Fibroblast of peridontal ligament (primary cell): ENCODE measurements at regions not wholly inside any gene's neighbourhood (a gene's known extent, or its start where the extent isn't known, plus 50 kb on each side); places are given as distances from the start of the nearest gene placed in this dataset.

Experiments used
- DNase-seq: peaks from one replicate; pipeline ENCODE4 v3.0.0-alpha.2; 2010; ENCODE audit errors: extremely low read depth

- no peak for DNase-seq
These were observed 210.4 kb upstream of the ELAC2 start for GRCh38 chr17:13228225-13228624.

DNA sequence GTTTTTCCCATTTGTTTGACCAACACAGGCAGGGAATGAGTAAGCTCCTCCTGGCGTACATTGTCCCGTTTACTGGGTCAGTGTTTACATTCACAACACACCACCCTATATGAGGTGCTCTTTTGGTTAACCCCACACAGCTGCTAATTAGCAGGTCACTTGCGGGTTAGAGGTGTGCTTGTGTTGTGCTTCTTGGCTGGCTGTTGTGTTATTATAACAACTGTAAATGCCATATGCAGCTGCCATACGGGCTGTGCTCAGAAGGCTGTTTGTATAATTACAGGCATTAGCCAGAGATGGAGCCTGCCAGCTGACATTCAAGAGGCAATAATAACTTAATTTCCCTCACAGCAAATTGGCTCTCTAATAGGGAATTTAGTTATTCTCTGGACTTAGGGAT lies 205.1 kb upstream of the ELAC2 start:
- DNase-seq = no peak

- no peak for DNase-seq
These were observed 195.0 kb upstream of the ELAC2 start for GRCh38 chr17:13212860-13213259.

- DNase-seq = no peak
These were observed 191.3 kb upstream of the ELAC2 start for GRCh38 chr17:13209081-13209480.

DNA sequence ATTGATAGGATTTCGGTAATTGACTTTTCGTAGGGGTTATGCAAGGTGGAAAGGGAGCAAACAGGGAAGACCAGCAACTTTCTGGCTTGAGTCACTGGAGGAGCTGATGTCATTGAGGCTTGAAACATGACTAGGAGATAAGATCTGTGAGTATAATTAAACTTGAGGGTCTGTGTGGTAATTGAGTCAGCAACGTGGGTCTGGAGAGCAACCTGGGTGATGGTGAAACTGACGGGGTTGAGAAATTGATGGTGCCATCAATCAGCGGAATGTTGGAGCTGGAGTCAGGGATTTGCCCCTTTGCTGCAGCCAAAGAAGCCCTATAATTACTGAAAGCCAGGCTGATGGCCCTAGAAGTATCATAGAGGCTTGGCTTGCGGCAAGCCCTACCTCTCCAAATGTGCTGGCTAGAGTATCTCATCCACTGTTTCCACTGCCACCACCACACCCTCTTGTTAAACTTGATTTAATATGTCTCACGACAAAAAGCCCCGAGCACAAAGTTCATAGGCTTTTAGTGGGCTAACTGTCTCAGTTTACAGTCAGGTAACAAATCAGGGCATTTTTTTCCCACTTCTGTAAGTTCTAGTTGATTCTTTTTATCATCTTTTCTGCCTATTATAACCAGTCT lies 186.9 kb upstream of the ELAC2 start:
- DNase-seq = no peak

- no peak for DNase-seq
These were observed 185.0 kb upstream of the ELAC2 start for GRCh38 chr17:13202835-13203234.

- DNase-seq = peak; percentile 1
These were observed 182.8 kb upstream of the ELAC2 start for GRCh38 chr17:13200671-13201070.

- no peak for DNase-seq
These were observed 181.6 kb upstream of the ELAC2 start for GRCh38 chr17:13199425-13199824.

DNA sequence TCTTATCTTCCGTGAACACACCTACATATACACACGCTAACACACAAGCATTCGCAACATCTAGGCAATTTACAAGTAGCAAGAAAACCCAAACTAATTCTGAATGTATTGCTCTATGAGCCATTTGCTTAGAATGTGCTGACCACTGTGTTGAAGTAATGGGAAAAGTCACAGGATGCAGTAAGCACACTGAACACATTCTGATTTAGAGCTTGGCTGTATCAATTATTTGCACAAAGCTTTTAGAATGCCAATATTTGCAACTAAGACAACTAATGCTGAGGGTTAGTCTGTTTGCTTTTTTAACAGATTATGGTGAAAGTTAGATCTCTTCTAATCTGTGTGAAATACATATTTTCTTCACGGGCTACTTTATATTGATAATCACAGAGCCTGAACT lies 179.8 kb upstream of the ELAC2 start:
- no peak for DNase-seq

GRCh38 chr17:13194887-13195286 lies 177.1 kb upstream of the ELAC2 start:
- DNase-seq = no peak

DNA sequence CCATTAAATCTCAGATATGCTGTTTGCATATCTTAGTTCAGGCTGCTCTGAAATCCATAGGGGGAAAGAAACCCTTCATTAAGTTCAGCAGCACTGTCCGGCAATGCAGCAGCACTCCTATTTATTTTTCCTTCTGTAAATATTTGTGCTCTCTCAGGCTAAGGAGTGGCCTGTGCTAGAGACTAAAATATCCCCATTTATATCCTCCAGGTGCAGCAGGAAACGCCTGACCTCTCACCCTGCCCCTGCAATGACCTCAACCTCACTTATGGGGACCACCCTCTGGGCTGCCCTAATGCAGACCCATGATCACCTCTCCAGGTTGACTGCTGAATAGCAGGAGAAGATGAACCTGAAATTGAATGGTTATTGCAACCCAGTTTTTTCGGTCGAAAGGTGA lies 165.0 kb upstream of the ELAC2 start:
- no peak for DNase-seq

DNA sequence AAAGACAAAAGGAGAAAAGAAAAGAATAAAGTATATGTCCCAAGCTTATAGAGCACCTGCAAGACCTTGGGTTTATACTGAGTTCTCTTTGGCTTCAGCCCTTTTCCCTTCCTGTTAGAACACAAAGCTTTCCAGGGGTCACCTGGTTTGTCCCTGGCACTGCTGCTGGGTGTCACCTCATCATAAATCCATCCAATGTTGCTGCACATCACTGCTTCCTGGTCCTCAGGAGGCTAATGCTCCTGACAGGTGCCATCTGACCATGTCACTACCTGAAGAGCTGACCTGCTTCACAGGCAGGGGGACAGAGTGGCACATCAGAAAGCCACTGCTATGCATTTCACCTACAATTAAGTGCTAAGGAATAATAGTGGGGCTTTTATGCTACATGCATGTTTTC lies 164.6 kb upstream of the ELAC2 start:
- no peak for DNase-seq

GRCh38 chr17:13181683-13182082 lies 163.9 kb upstream of the ELAC2 start:
- DNase-seq = no peak

- no peak for DNase-seq
These were observed 158.6 kb upstream of the ELAC2 start for GRCh38 chr17:13176436-13176835.

DNA sequence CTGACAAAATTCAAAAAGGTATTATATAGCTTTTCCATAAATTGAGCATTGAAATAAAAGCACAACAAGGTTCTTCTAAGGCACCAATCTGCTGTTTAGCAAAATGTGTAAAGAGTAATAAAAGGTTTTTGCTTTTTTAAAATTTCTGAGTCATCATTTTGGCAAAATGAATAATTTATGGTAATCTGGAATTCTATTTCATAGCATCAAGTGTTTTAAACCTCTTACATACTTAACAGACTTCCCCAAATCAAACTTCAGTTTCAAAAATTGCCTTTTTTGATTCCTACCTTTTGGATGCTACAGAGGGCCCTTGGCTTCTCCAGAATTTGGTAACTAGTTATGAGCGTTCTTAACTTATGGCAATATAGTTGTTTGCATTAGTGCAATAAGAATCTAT lies 154.0 kb upstream of the ELAC2 start:
- DNase-seq = no peak

GRCh38 chr17:13162361-13162760 lies 144.5 kb upstream of the ELAC2 start:
- DNase-seq = no peak

- DNase-seq = no peak
These were observed 143.0 kb upstream of the ELAC2 start for GRCh38 chr17:13160790-13161189.

GRCh38 chr17:13160296-13160695 lies 142.5 kb upstream of the ELAC2 start:
- no peak for DNase-seq

GRCh38 chr17:13158494-13159240 lies 140.8 kb upstream of the ELAC2 start:
- DNase-seq = peak; percentile 9

- no peak for DNase-seq
These were observed 139.8 kb upstream of the ELAC2 start for GRCh38 chr17:13157656-13158055.

GRCh38 chr17:13154930-13155329 lies 137.1 kb upstream of the ELAC2 start:
- no peak for DNase-seq

- DNase-seq = peak; percentile 25
These were observed 136.6 kb upstream of the ELAC2 start for GRCh38 chr17:13154398-13154797.

DNA sequence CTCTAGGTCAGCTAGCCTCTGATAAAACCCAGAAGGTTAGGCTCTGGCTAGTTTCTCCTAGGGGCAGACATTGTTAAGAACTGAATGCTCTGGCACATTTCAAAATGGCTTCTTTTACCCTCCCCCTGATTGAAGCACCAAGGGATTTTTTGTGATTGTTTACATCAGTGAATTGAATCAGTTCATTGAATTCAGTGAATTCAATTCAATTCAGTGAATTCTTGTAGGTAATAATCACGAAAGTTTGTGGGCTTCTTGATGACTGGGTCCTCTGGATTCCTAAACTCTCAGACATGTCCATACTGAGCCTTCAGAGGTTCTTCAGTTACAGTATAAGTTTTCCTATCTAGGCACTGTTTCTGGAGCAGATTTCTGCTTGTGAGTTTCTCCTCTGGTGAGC lies 135.2 kb upstream of the ELAC2 start:
- peak; percentile 45 for DNase-seq

DNA sequence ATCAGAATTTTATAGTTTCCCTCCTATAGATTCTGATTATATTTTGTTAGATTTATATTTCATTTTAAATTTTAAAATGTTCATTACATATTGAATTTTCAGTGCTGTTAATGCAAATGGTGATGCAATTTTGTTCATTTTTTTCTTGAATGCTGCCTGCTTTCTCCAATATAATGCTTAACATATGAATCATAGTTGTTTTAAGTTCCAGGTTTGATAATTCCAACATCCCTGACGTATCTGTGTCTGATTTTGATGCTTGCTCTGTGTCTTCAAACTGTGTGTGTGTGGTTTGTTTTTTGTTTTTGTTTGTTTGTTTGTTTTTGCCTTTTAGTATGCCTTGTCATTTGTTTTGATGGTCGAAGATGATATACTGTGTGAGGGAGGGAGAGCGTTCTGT lies 134.7 kb upstream of the ELAC2 start:
- DNase-seq = peak; percentile 17
